Dermis blood vessel endothelial cell (primary cell): ENCODE measurements at regions not wholly inside any gene's neighbourhood (a gene's known extent, or its start where the extent isn't known, plus 50 kb on each side); places are given as distances from the start of the nearest gene placed in this dataset.
"Not testable (repeated sequence)": the region's sequence is repeated elsewhere in the genome, so short reads cannot be mapped to it uniquely, and the experiment has no call there.

ENCODE experiments used
- DNase-seq: peaks from one replicate; pipeline ENCODE4 v3.0.0; 2010

GRCh38 chr13:61670384-61671161 lies 254.9 kb upstream of the PCDH20 start:
- DNase-seq = no peak

GRCh38 chr13:61664801-61665705 lies 249.4 kb upstream of the PCDH20 start:
- no peak for DNase-seq

- DNase-seq = no peak
These were observed 238.8 kb upstream of the PCDH20 start for GRCh38 chr13:61654481-61654880.

- no peak for DNase-seq
These were observed 232.9 kb upstream of the PCDH20 start for GRCh38 chr13:61648547-61648946.

GRCh38 chr13:61612192-61612591 lies 196.5 kb upstream of the PCDH20 start:
- DNase-seq = no peak

GRCh38 chr13:61608138-61608537 lies 192.5 kb upstream of the PCDH20 start:
- DNase-seq = no peak

GRCh38 chr13:61600360-61601033 lies 184.8 kb upstream of the PCDH20 start:
- DNase-seq = no peak

GRCh38 chr13:61592489-61592888 lies 176.8 kb upstream of the PCDH20 start:
- DNase-seq = no peak

- no peak for DNase-seq
These were observed 160.3 kb upstream of the PCDH20 start for GRCh38 chr13:61575973-61576372.

GRCh38 chr13:61563645-61564044 lies 148.0 kb upstream of the PCDH20 start:
- DNase-seq = no peak

- no peak for DNase-seq
These were observed 131.3 kb upstream of the PCDH20 start for GRCh38 chr13:61546911-61547310.

- no peak for DNase-seq
These were observed 130.8 kb upstream of the PCDH20 start for GRCh38 chr13:61546413-61546812.

GRCh38 chr13:61536433-61536832 lies 120.8 kb upstream of the PCDH20 start:
- DNase-seq = no peak

GRCh38 chr13:61531383-61532065 lies 115.9 kb upstream of the PCDH20 start:
- no peak for DNase-seq

GRCh38 chr13:61519214-61519613 lies 103.6 kb upstream of the PCDH20 start:
- not testable (repeated sequence) for DNase-seq

GRCh38 chr13:61508936-61509335 lies 93.3 kb upstream of the PCDH20 start:
- DNase-seq = no peak

- no peak for DNase-seq
These were observed 84.5 kb upstream of the PCDH20 start for GRCh38 chr13:61500176-61500575.

- DNase-seq = no peak
These were observed 80.0 kb upstream of the PCDH20 start for GRCh38 chr13:61495648-61496047.

GRCh38 chr13:61493556-61493955 lies 77.9 kb upstream of the PCDH20 start:
- DNase-seq = not testable (repeated sequence)

- DNase-seq = no peak
These were observed 70.8 kb upstream of the PCDH20 start for GRCh38 chr13:61486496-61486895.

GRCh38 chr13:61485128-61485765 lies 69.6 kb upstream of the PCDH20 start:
- no peak for DNase-seq

GRCh38 chr13:61477619-61478018 lies 62.0 kb upstream of the PCDH20 start:
- no peak for DNase-seq
